GM12878 (cell line): ENCODE measurements at regions not wholly inside any gene's neighbourhood (a gene's known extent, or its start where the extent isn't known, plus 50 kb on each side); places are given as distances from the start of the nearest gene placed in this dataset.

Experiments
- ATAC-seq: fragments of 200-7000 bp; cut with Tn5 transposase; 3 replicates; pipeline ENCODE4 v1.9.1; 2020; ENCODE audit warnings: mild to moderate bottlenecking, moderate library complexity
- BruUV-seq: library from RNA; stranded (reverse); fragments of 400-500 nt; replicated peaks from 2 replicates; lab custom pipeline; 2021; lab: Mats Ljungman, UMichigan
- CTCF ChIA-PET: fragments of 300-600 bp; sonication (Branson Sonifier 250); formaldehyde crosslinking; extraction: SDS; loops from one replicate; lab custom pipeline; 2021; ENCODE audit warnings: inconsistent platforms; lab: Yijun Ruan, JAX
- POLR2A ChIA-PET: fragments of 350-600 bp; formaldehyde crosslinking; extraction: SDS; loops from one replicate; lab custom pipeline; 2021; ENCODE audit warnings: inconsistent platforms; lab: Charles Lee
- RAD21 ChIA-PET: fragments of 300-600 bp; sonication (Branson Sonifier 250); formaldehyde crosslinking; loops from one replicate; lab custom pipeline; 2023; ENCODE audit warnings: antibody characterized with exemption; ENCODE audit not compliant: unreplicated experiment; lab: Charles Lee
- SMC1A ChIA-PET: fragments of 300-600 bp; sonication (Branson Sonifier 250); formaldehyde crosslinking; loops from one replicate; lab custom pipeline; 2023; ENCODE audit not compliant: unreplicated experiment, uncharacterized antibody; lab: Charles Lee
- DNase-seq: peaks from one replicate; pipeline ENCODE4 v3.0.0-alpha.2; 2011; ENCODE audit warnings: low read depth, low spot score
- FAIRE-seq: peaks from 3 replicates; lab custom pipeline; 2011; peaks lifted over from hg19 to GRCh38; lab: Jason Lieb, UNC
- H2AFZ ChIP-seq: 2 replicates; pipeline ENCODE4 v1.6.0; 2011; ENCODE audit warnings: low read depth, low read length, control low read depth; ENCODE audit not compliant: control insufficient read depth
- H3K27ac ChIP-seq: 2 replicates; pipeline ENCODE4 v1.5.1; 2011; ENCODE audit warnings: control low read depth; ENCODE audit not compliant: control insufficient read depth, insufficient read depth
- H3K27me3 ChIP-seq, 2 experiments: replicated peaks in 1 of 2; 2 replicates each; pipeline versions ENCODE4 v1.6.0 to v1.6.1; 2011; ENCODE audit warnings: low read length in 1 of 2; ENCODE audit not compliant: control insufficient read depth in 2 of 2, insufficient read depth in 2 of 2
- H3K36me3 ChIP-seq, 2 experiments: 2 replicates each; pipeline ENCODE4 v1.5.1; 2011; ENCODE audit warnings: low read length in 1 of 2; ENCODE audit not compliant: control insufficient read depth in 2 of 2, insufficient read depth in 2 of 2
- H3K4me1 ChIP-seq: 2 replicates; pipeline ENCODE4 v1.6.1; 2011; ENCODE audit warnings: mild to moderate bottlenecking, low read length, moderate library complexity, mixed read lengths; ENCODE audit not compliant: control insufficient read depth, insufficient read depth
- H3K4me2 ChIP-seq: 2 replicates; pipeline ENCODE4 v1.6.0; 2011; ENCODE audit warnings: control low read depth; ENCODE audit not compliant: control insufficient read depth, insufficient read depth
- H3K4me3 ChIP-seq: fragments of 200-600 bp; sonication (generic); 2 replicates; pipeline ENCODE4 v1.5.1; 2016
- H3K79me2 ChIP-seq: 2 replicates; pipeline ENCODE4 v1.6.0; 2011; ENCODE audit warnings: low read length; ENCODE audit not compliant: control insufficient read depth, insufficient read depth
- H3K9ac ChIP-seq: 2 replicates; pipeline ENCODE4 v1.8.0; 2011; ENCODE audit warnings: low read length, control low read depth, mixed read lengths; ENCODE audit not compliant: control insufficient read depth, insufficient read depth
- H3K9me3 ChIP-seq: replicated peaks from 3 replicates; pipeline ENCODE4 v1.5.1; 2011; ENCODE audit warnings: mild to moderate bottlenecking, low read length; ENCODE audit not compliant: control insufficient read depth, insufficient read depth
- H4K20me1 ChIP-seq: 2 replicates; pipeline ENCODE4 v1.6.0; 2011; ENCODE audit not compliant: control insufficient read depth, insufficient read depth
- ASH2L ChIP-seq: fragments of 300-600, 200-600 bp; sonication (generic); IDR thresholded peaks from 2 replicates; pipeline ENCODE4 v1.6.1; 2017; ENCODE audit warnings: low read depth, mild to moderate bottlenecking, borderline replicate concordance
- CHD1 ChIP-seq: IDR thresholded peaks from 2 replicates; pipeline ENCODE4 v1.6.1; 2012; ENCODE audit warnings: low read depth, low read length, improper control_type of control experiment
- MTA2 ChIP-seq: fragments of 450-650 bp; IDR thresholded peaks from 2 replicates; pipeline ENCODE4 v1.6.1; 2016; ENCODE audit warnings: low read depth, mild to moderate bottlenecking, moderate library complexity
- NBN ChIP-seq: fragments of 450-650 bp; IDR thresholded peaks from 2 replicates; pipeline ENCODE4 v1.6.1; 2016
- NFYA ChIP-seq: IDR thresholded peaks from 2 replicates; pipeline ENCODE4 v1.6.1; 2011; ENCODE audit warnings: low read depth, mild to moderate bottlenecking, low read length, improper control_type of control experiment, borderline replicate concordance
- RAD21 ChIP-seq: IDR thresholded peaks from 2 replicates; pipeline ENCODE4 v1.6.1; 2011; ENCODE audit warnings: mild to moderate bottlenecking, low read depth, low read length, moderate library complexity; ENCODE audit not compliant: insufficient read depth
- RB1 ChIP-seq: fragments of 450-650 bp; formaldehyde crosslinking; IDR thresholded peaks from 2 replicates; pipeline ENCODE4 v1.6.1; 2017; ENCODE audit warnings: mild to moderate bottlenecking, borderline replicate concordance
- TAF1 ChIP-seq: IDR thresholded peaks from 2 replicates; pipeline ENCODE4 v1.6.1; 2011; ENCODE audit warnings: mild to moderate bottlenecking, low read depth, low read length, borderline replicate concordance
- TCF12 ChIP-seq: IDR thresholded peaks from 2 replicates; pipeline ENCODE4 v1.6.1; 2011; ENCODE audit warnings: low read depth, mild to moderate bottlenecking, low read length
- WGBS: methylation state at CpG from one replicate; pipeline ENCODE4 v1.1.6; 2016; ENCODE audit warnings: low lambda C conversion rate; ENCODE audit not compliant: insufficient replicate concordance, insufficient coverage; ENCODE audit errors: missing lambda C conversion rate; 5-methylcytosine and 5-hydroxymethylcytosine counted together
- in situ Hi-C: fragments of 300-500 bp; cut with MboI; formaldehyde crosslinking; loops from 9 replicates; pipeline ENCODE4 v1.14.3; 2018; ENCODE audit warnings: mixed read lengths
- intact Hi-C: fragments of 100-400 bp; cut with micrococcal nuclease; formaldehyde crosslinking; loops from one replicate; pipeline ENCODE4 v1.14.2; 2022; ENCODE audit not compliant: unreplicated experiment
- TF ChIP-seq, protein P1 (sequence below): IDR thresholded peaks from 2 replicates; pipeline ENCODE4 v1.6.1; 2012; ENCODE audit warnings: mild to moderate bottlenecking, low read depth, low read length
- TF ChIP-seq, protein P2 (sequence below): fragments of 150-350 bp; IDR thresholded peaks from 2 replicates; pipeline ENCODE4 v1.6.1; 2014; ENCODE audit warnings: mild to moderate bottlenecking, low read depth, low read length

DNA sequence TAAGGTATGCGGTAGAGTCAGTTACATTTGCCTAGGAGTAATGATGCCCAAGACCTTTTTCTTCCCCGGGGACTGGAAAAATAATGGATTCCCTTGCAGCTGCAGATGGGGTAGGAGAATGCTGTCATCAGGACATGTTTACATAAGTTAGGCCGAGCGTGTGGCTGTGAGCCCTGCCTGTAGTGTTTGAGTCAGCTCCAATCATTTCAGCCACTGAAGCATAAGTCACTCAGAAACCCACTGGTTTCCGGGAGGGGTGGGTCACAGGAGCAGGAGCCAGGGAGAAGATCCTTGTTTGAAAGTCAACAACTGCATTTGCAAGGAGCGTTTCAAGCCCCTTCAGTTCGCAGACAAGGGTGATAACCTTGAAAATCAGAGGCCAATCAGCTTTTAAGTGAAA, 562.3 kb downstream of the MCTP2 start:
- Histone ChIP-seq H3K9me3 (no peaks in the 10 kb centered on the region; the same call in 2 of the 3 replicates), H3K4me3 (no peak overlapping the region), H3K27ac (no peak overlapping the region), H3K4me1 (no peaks in the 10 kb centered on the region), H4K20me1 (no peaks in the 10 kb centered on the region), H3K4me2 (no peak overlapping the region), H3K9ac (no peak overlapping the region), H3K27me3 (no peaks in the 10 kb centered on the region), H3K36me3 (no peaks in the 10 kb centered on the region), H2AFZ (no peak overlapping the region), H3K79me2 (no peaks in the 10 kb centered on the region)
- TF ChIP-seq NBN (no peak), NFYA (no peak), TAF1 (no peak), MTA2 (no peak), ASH2L (no peak), CHD1 (no peak), RAD21 (no peak), TCF12 (no peak), RB1 (no peak)
- TF ChIP-seq, protein P1, sequence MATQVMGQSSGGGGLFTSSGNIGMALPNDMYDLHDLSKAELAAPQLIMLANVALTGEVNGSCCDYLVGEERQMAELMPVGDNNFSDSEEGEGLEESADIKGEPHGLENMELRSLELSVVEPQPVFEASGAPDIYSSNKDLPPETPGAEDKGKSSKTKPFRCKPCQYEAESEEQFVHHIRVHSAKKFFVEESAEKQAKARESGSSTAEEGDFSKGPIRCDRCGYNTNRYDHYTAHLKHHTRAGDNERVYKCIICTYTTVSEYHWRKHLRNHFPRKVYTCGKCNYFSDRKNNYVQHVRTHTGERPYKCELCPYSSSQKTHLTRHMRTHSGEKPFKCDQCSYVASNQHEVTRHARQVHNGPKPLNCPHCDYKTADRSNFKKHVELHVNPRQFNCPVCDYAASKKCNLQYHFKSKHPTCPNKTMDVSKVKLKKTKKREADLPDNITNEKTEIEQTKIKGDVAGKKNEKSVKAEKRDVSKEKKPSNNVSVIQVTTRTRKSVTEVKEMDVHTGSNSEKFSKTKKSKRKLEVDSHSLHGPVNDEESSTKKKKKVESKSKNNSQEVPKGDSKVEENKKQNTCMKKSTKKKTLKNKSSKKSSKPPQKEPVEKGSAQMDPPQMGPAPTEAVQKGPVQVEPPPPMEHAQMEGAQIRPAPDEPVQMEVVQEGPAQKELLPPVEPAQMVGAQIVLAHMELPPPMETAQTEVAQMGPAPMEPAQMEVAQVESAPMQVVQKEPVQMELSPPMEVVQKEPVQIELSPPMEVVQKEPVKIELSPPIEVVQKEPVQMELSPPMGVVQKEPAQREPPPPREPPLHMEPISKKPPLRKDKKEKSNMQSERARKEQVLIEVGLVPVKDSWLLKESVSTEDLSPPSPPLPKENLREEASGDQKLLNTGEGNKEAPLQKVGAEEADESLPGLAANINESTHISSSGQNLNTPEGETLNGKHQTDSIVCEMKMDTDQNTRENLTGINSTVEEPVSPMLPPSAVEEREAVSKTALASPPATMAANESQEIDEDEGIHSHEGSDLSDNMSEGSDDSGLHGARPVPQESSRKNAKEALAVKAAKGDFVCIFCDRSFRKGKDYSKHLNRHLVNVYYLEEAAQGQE: no peak
- TF ChIP-seq, protein P2, sequence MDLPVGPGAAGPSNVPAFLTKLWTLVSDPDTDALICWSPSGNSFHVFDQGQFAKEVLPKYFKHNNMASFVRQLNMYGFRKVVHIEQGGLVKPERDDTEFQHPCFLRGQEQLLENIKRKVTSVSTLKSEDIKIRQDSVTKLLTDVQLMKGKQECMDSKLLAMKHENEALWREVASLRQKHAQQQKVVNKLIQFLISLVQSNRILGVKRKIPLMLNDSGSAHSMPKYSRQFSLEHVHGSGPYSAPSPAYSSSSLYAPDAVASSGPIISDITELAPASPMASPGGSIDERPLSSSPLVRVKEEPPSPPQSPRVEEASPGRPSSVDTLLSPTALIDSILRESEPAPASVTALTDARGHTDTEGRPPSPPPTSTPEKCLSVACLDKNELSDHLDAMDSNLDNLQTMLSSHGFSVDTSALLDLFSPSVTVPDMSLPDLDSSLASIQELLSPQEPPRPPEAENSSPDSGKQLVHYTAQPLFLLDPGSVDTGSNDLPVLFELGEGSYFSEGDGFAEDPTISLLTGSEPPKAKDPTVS: no peak
- FAIRE-seq (no peak), DNase-seq (no peak), ATAC-seq (no peak)
- POLR2A ChIA-PET: no interaction called here
- in situ Hi-C loops: no loop called here
- intact Hi-C loops: no loop called here
- CTCF ChIA-PET: no interaction called here
- RAD21 ChIA-PET: interaction anchor here (0.5 kb wide), 1 partner anchor 113 kb away, joined by 3 read pairs; no protein-coding TSS in a partner anchor
- BruUV-seq: no TSS peak
- SMC1A ChIA-PET: interaction anchor here (0.7 kb wide), 1 partner anchor 26 kb away, joined by 3 read pairs; no protein-coding TSS in a partner anchor
- 19% methylated on average over 7 of the region's 7 CpGs for WGBS
